HFFc6 (cell line): ENCODE measurements at regions not wholly inside any gene's neighbourhood (a gene's known extent, or its start where the extent isn't known, plus 50 kb on each side); places are given as distances from the start of the nearest gene placed in this dataset.
"Not testable (repeated sequence)": the region's sequence is repeated elsewhere in the genome, so short reads cannot be mapped to it uniquely, and the experiment has no call there.

Experiments used
- DNase-seq: peaks from one replicate; pipeline ENCODE4 v3.0.0-alpha.2; 2018
- H3K27ac Mint-ChIP-seq: 2 replicates; pipeline ENCODE4 v1.8.0; 2020; ENCODE audit warnings: mild to moderate bottlenecking, mixed read lengths
- H3K27me3 Mint-ChIP-seq: 2 replicates; pipeline ENCODE4 v1.8.0; 2021; ENCODE audit warnings: mild to moderate bottlenecking, moderate library complexity, mixed read lengths; ENCODE audit not compliant: insufficient read depth
- H3K36me3 Mint-ChIP-seq: 2 replicates; pipeline ENCODE4 v1.8.0; 2021; ENCODE audit warnings: low read depth, mixed read lengths
- H3K4me1 Mint-ChIP-seq: 2 replicates; pipeline ENCODE4 v1.8.0; 2020; ENCODE audit warnings: low read depth, mixed read lengths
- H3K4me3 Mint-ChIP-seq: 2 replicates; pipeline ENCODE4 v1.8.0; 2020; ENCODE audit warnings: mild to moderate bottlenecking, moderate library complexity, mixed read lengths
- H3K9me3 Mint-ChIP-seq: 2 replicates; pipeline ENCODE4 v1.8.0; 2020; ENCODE audit warnings: mild to moderate bottlenecking, mixed read lengths
- CTCF ChIP-seq: fragments of 200-600 bp; sonication (generic); IDR thresholded peaks from 2 replicates; pipeline ENCODE4 v1.5.0; 2021; ENCODE audit warnings: antibody characterized with exemption, mild to moderate bottlenecking

GRCh38 chr7:49660976-49661375 is 112.5 kb upstream of the VWC2 start:
- no peak for TF ChIP-seq CTCF
- H3K27ac Mint-ChIP-seq: no peak overlapping the region
- peaks cover 22% of the 10 kb centered on the region for H3K9me3 Mint-ChIP-seq
- no peaks in the 10 kb centered on the region for H3K27me3 Mint-ChIP-seq
- no peaks in the 10 kb centered on the region for H3K4me1 Mint-ChIP-seq
- no peak for DNase-seq
- H3K4me3 Mint-ChIP-seq: no peak overlapping the region
- 0 out of 2 replicates have a peak, but pooled peaks cover 4% of the 10 kb centered on the region for H3K36me3 Mint-ChIP-seq

- H3K4me3 Mint-ChIP-seq, DNase-seq, H3K27me3 Mint-ChIP-seq, H3K4me1 Mint-ChIP-seq, H3K27ac Mint-ChIP-seq: not testable (repeated sequence)
- peaks cover 10% of the 10 kb centered on the region for H3K36me3 Mint-ChIP-seq
- H3K9me3 Mint-ChIP-seq: peaks cover 53% of the 10 kb centered on the region
Measured at GRCh38 chr7:49665963-49666362, 107.5 kb upstream of the VWC2 start.

- no peak for TF ChIP-seq CTCF
- no peak overlapping the region for H3K4me3 Mint-ChIP-seq
- peaks cover 10% of the 10 kb centered on the region for H3K36me3 Mint-ChIP-seq
- no peak overlapping the region for H3K27ac Mint-ChIP-seq
- peaks cover 2% of the 10 kb centered on the region for H3K27me3 Mint-ChIP-seq
- H3K9me3 Mint-ChIP-seq: peaks cover 60% of the 10 kb centered on the region
- H3K4me1 Mint-ChIP-seq: no peaks in the 10 kb centered on the region
- no peak for DNase-seq
Measured at GRCh38 chr7:49666764-49667163, 106.7 kb upstream of the VWC2 start.

DNA sequence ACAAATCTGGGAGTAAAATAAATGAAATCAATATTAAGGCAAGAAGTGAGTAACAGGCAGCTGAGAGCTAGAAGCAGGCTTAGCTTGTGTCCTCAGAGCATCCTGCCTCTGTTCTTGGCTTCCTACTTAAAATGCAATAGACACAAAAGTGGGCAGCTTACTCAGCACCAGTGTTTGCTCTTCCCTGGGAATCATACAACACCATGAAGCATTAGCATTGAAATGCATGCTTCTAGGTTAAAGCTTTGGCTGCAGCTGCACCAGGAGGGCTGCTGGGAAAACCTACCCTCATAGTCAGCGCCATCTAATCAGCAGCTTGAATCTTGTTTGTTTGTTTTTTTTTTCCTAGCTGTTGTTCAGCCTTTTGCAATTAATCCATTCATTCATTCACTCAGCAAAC is 104.2 kb upstream of the VWC2 start:
- H3K9me3 Mint-ChIP-seq: peaks cover 62% of the 10 kb centered on the region
- no peak for DNase-seq
- no peak overlapping the region for H3K4me3 Mint-ChIP-seq
- no peak for TF ChIP-seq CTCF
- peaks cover 2% of the 10 kb centered on the region for H3K27me3 Mint-ChIP-seq
- no peaks in the 10 kb centered on the region for H3K4me1 Mint-ChIP-seq
- H3K36me3 Mint-ChIP-seq: peaks cover 10% of the 10 kb centered on the region
- H3K27ac Mint-ChIP-seq: no peak overlapping the region

DNA sequence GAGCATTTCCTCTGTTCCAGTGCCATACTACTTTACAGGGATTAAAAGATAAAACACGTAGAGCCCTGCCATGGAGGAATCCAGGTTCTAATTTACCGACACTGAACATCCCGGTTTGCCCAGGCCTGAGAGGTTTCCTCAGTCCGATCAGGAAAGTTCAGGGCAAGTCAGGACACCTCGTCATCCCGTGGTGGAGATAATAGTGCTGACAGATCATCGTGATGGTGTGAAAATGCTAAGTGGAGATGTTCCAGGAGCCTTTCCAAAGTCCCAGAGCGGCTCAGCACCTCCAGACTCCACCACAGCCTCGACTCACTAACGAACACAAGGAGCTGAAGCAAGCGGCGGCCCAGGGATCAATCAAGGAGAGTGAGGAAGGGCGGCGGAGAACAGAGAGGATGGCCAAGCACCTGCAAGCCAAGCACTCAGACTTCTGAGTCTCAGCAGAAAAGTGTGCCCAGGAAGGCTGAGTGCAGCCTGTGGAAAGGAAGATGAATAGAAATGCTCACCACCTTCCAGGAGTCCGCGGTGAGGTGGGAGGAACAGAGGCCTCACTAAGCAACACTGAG is 103.7 kb upstream of the VWC2 start:
- peaks cover 2% of the 10 kb centered on the region for H3K27me3 Mint-ChIP-seq

DNA sequence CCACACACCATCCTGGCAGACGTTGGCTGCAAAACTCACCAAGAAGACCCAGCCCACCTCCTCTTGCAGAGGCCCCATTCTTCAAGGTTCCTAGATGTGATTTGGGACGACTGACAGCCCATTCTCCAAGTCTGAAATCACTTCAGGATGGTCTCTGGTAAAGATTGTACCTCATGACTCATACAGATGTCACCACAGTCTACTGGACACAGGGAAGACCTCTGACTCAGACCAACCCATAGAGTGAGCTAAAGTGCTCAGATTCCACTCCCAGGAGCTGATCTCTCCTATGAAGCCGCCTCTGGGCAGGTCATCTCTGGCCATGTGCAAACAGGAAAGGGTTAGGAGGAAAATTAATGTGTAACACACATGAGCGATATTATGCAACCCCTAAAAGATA is 102.4 kb upstream of the VWC2 start:
- Mint-ChIP-seq H3K27ac (no peak overlapping the region), H3K36me3 (peaks cover 7% of the 10 kb centered on the region), H3K4me3 (no peak overlapping the region), H3K4me1 (no peaks in the 10 kb centered on the region), H3K27me3 (peaks cover 2% of the 10 kb centered on the region), H3K9me3 (peaks cover 55% of the 10 kb centered on the region)
- TF ChIP-seq CTCF: no peak
- no peak for DNase-seq

More for the DNA sequence above, 103.7 kb upstream of the VWC2 start:
- Mint-ChIP-seq H3K4me1 (no peaks in the 10 kb centered on the region), H3K27ac (no peak overlapping the region), H3K36me3 (peaks cover 10% of the 10 kb centered on the region), H3K9me3 (peaks cover 62% of the 10 kb centered on the region), H3K4me3 (no peak overlapping the region)
- TF ChIP-seq CTCF: no peak
- no peak for DNase-seq
